ENCODE measurements at regions not wholly inside any gene's neighbourhood (a gene's known extent, or its start where the extent isn't known, plus 50 kb on each side); places are given as distances from the start of the nearest gene placed in this dataset.

DNA sequence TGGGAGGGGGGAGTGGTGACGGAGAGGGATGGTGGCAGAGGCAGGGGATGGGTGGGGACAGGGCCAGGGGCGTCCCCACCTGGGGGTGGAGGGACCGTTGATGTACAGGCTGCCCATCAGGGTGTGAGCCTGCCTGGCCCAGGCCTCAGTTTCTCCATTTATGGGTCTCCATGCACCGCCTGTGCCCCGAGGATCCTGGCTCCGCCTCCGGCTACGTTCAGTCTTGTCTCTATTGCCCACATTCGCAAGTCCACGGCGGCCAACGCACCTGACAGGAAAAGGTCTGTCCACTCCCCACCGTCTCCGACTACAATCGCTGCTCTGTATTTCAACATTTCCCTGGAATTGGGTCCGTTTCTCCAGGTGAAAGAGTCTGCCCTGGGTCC, 96.3 kb upstream of the NKX1-1 start:
- TF ChIP-seq POLR2AphosphoS5 (IDR thresholded peaks at IDR 0.05; ENCODE audit: low read depth) (no peak), SPI1 (IDR thresholded peaks at IDR 0.05; ENCODE audit: borderline replicate concordance, low read depth) (no peak)
- TF ChIP-seq, protein P1, sequence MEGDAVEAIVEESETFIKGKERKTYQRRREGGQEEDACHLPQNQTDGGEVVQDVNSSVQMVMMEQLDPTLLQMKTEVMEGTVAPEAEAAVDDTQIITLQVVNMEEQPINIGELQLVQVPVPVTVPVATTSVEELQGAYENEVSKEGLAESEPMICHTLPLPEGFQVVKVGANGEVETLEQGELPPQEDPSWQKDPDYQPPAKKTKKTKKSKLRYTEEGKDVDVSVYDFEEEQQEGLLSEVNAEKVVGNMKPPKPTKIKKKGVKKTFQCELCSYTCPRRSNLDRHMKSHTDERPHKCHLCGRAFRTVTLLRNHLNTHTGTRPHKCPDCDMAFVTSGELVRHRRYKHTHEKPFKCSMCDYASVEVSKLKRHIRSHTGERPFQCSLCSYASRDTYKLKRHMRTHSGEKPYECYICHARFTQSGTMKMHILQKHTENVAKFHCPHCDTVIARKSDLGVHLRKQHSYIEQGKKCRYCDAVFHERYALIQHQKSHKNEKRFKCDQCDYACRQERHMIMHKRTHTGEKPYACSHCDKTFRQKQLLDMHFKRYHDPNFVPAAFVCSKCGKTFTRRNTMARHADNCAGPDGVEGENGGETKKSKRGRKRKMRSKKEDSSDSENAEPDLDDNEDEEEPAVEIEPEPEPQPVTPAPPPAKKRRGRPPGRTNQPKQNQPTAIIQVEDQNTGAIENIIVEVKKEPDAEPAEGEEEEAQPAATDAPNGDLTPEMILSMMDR (IDR thresholded peaks at IDR 0.05; ENCODE audit: insufficient read depth, low read length), result no peak
- TF ChIP-seq, protein P2, sequence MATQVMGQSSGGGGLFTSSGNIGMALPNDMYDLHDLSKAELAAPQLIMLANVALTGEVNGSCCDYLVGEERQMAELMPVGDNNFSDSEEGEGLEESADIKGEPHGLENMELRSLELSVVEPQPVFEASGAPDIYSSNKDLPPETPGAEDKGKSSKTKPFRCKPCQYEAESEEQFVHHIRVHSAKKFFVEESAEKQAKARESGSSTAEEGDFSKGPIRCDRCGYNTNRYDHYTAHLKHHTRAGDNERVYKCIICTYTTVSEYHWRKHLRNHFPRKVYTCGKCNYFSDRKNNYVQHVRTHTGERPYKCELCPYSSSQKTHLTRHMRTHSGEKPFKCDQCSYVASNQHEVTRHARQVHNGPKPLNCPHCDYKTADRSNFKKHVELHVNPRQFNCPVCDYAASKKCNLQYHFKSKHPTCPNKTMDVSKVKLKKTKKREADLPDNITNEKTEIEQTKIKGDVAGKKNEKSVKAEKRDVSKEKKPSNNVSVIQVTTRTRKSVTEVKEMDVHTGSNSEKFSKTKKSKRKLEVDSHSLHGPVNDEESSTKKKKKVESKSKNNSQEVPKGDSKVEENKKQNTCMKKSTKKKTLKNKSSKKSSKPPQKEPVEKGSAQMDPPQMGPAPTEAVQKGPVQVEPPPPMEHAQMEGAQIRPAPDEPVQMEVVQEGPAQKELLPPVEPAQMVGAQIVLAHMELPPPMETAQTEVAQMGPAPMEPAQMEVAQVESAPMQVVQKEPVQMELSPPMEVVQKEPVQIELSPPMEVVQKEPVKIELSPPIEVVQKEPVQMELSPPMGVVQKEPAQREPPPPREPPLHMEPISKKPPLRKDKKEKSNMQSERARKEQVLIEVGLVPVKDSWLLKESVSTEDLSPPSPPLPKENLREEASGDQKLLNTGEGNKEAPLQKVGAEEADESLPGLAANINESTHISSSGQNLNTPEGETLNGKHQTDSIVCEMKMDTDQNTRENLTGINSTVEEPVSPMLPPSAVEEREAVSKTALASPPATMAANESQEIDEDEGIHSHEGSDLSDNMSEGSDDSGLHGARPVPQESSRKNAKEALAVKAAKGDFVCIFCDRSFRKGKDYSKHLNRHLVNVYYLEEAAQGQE (IDR thresholded peaks at IDR 0.05; ENCODE audit: insufficient replicate concordance, low read depth), result no peak
